Neural progenitor cell (in vitro differentiated cells): ENCODE measurements at regions not wholly inside any gene's neighbourhood (a gene's known extent, or its start where the extent isn't known, plus 50 kb on each side); places are given as distances from the start of the nearest gene placed in this dataset.

Source experiments
- DNase-seq: peaks from one replicate; pipeline ENCODE4 v3.0.0-alpha.2; 2016; ENCODE audit warnings: low spot score
- H2AFZ ChIP-seq: fragments of 200-600 bp; sonication (generic); replicated peaks from 2 replicates; pipeline ENCODE4 v1.6.1; 2016; ENCODE audit warnings: antibody characterized with exemption
- H3F3A ChIP-seq: fragments of 200-600 bp; sonication (generic); 2 replicates; pipeline ENCODE4 v1.6.1; 2016; ENCODE audit warnings: antibody characterized with exemption, low read depth
- H3K27ac ChIP-seq: fragments of 200-600 bp; sonication (generic); 2 replicates; pipeline ENCODE4 v1.5.1; 2016; ENCODE audit warnings: mild to moderate bottlenecking
- H3K27me3 ChIP-seq: fragments of 200-600 bp; sonication (generic); 2 replicates; pipeline ENCODE4 v1.6.1; 2016; ENCODE audit warnings: mild to moderate bottlenecking, moderate library complexity
- H3K36me3 ChIP-seq: fragments of 200-600 bp; sonication (generic); 2 replicates; pipeline ENCODE4 v1.5.1; 2016
- H3K4me1 ChIP-seq: fragments of 200-600 bp; sonication (generic); 2 replicates; pipeline ENCODE4 v1.6.1; 2016; ENCODE audit warnings: mixed run types
- H3K4me2 ChIP-seq: fragments of 200-600 bp; sonication (generic); 2 replicates; pipeline ENCODE4 v1.6.1; 2016
- H3K4me3 ChIP-seq: fragments of 200-600 bp; sonication (generic); 2 replicates; pipeline ENCODE4 v1.5.1; 2016
- H3K79me2 ChIP-seq: fragments of 200-600 bp; sonication (generic); 2 replicates; pipeline ENCODE4 v1.6.1; 2016; ENCODE audit warnings: low read depth
- H3K9ac ChIP-seq: fragments of 200-600 bp; sonication (generic); 2 replicates; pipeline ENCODE4 v1.6.1; 2016
- H3K9me3 ChIP-seq: fragments of 200-600 bp; sonication (generic); 2 replicates; pipeline ENCODE4 v1.5.1; 2016; ENCODE audit warnings: low read depth
- H4K20me1 ChIP-seq: fragments of 200-600 bp; sonication (generic); 2 replicates; pipeline ENCODE4 v1.6.1; 2016; ENCODE audit warnings: low read depth
- H3K27ac Mint-ChIP-seq: 3 replicates; pipeline ENCODE4 v1.8.0; 2021; ENCODE audit warnings: mixed read lengths
- H3K27me3 Mint-ChIP-seq: 2 replicates; pipeline ENCODE4 v1.8.0; 2022; ENCODE audit warnings: low read depth, mild to moderate bottlenecking, inconsistent platforms, moderate library complexity, mixed read lengths; ENCODE audit not compliant: insufficient read depth
- H3K36me3 Mint-ChIP-seq: 3 replicates; pipeline ENCODE4 v1.8.0; 2021; ENCODE audit warnings: mixed read lengths
- H3K4me1 Mint-ChIP-seq: 3 replicates; pipeline ENCODE4 v1.8.0; 2021; ENCODE audit warnings: mixed read lengths
- H3K4me3 Mint-ChIP-seq: 3 replicates; pipeline ENCODE4 v1.8.0; 2021; ENCODE audit warnings: mild to moderate bottlenecking, moderate library complexity, mixed read lengths
- H3K9me3 Mint-ChIP-seq: 3 replicates; pipeline ENCODE4 v1.8.0; 2020; ENCODE audit warnings: mixed read lengths
- EZH2 ChIP-seq: fragments of 200-600 bp; sonication (generic); IDR thresholded peaks from 2 replicates; pipeline ENCODE4 v1.6.1; 2017; ENCODE audit warnings: antibody characterized with exemption, mild to moderate bottlenecking, moderate library complexity
- EZH2phosphoT487 ChIP-seq: fragments of 200-600 bp; sonication (generic); IDR thresholded peaks from 2 replicates; pipeline ENCODE4 v1.6.1; 2017; ENCODE audit warnings: antibody characterized with exemption
- TF ChIP-seq, protein P1 (sequence below): fragments of 200-600 bp; sonication (generic); IDR thresholded peaks from 2 replicates; pipeline ENCODE4 v1.5.1; 2017; ENCODE audit warnings: antibody characterized with exemption, mild to moderate bottlenecking

DNA sequence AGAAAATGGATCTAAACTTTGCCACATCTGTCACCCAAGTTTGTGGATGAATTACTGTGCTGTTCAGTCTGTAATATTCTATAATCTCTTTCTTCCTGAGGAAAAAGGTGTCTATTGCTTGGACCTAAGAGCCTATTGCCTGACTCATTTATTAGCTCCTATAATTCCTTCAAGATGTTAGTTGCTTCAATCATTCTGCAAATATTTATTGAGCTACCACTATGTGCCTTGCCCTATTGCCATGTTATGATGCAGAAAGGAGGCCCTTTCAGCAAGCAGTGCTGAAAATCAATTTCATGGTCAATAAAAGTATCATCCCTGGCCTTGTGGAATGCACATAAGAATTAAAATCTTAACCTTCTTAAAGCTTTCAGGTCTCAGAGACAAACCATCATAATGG is 113.6 kb downstream of the CCER1 start:
- H3K4me3 ChIP-seq = no peak overlapping the region
- Mint-ChIP-seq H3K9me3 (no peaks in the 10 kb centered on the region), H3K4me1 (peaks cover 3% of the 10 kb centered on the region), H3K36me3 (no peaks in the 10 kb centered on the region), H3K27ac (no peak overlapping the region), H3K4me3 (no peak overlapping the region), H3K27me3 (no peaks in the 10 kb centered on the region)
- no peaks in the 10 kb centered on the region for H3F3A ChIP-seq
- H4K20me1 ChIP-seq = no peaks in the 10 kb centered on the region
- no peaks in the 10 kb centered on the region for H3K27me3 ChIP-seq
- H3K4me1 ChIP-seq = no peaks in the 10 kb centered on the region
- no peak for DNase-seq
- H3K4me2 ChIP-seq = no peak overlapping the region
- TF ChIP-seq EZH2phosphoT487 (no peak), EZH2 (no peak)
- TF ChIP-seq, protein P1, sequence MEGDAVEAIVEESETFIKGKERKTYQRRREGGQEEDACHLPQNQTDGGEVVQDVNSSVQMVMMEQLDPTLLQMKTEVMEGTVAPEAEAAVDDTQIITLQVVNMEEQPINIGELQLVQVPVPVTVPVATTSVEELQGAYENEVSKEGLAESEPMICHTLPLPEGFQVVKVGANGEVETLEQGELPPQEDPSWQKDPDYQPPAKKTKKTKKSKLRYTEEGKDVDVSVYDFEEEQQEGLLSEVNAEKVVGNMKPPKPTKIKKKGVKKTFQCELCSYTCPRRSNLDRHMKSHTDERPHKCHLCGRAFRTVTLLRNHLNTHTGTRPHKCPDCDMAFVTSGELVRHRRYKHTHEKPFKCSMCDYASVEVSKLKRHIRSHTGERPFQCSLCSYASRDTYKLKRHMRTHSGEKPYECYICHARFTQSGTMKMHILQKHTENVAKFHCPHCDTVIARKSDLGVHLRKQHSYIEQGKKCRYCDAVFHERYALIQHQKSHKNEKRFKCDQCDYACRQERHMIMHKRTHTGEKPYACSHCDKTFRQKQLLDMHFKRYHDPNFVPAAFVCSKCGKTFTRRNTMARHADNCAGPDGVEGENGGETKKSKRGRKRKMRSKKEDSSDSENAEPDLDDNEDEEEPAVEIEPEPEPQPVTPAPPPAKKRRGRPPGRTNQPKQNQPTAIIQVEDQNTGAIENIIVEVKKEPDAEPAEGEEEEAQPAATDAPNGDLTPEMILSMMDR = no peak
- H2AFZ ChIP-seq = no peak overlapping the region
- H3K27ac ChIP-seq = no peak overlapping the region
- H3K9me3 ChIP-seq = no peaks in the 10 kb centered on the region
- no peaks in the 10 kb centered on the region for H3K79me2 ChIP-seq
- H3K36me3 ChIP-seq = no peaks in the 10 kb centered on the region
- H3K9ac ChIP-seq = no peak overlapping the region

DNA sequence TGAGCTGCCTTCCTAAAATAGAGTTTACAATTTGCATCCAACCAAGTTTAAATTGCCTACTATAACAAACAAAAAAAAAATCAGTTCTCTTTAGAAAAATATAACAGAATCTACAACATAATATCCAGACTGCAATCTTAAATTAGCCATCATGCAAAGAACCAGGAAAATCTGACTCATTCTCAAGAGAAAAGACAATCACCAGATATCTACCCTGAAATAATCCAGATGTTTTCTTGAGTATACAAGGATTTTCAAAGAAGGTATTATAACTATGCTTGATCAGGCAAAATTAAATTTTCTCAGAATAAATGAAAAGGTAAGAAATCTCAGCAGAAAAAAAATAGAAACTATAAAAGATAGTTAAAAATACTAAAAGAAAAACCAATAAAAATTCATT is 115.6 kb downstream of the CCER1 start:
- H3F3A ChIP-seq = no peaks in the 10 kb centered on the region
- no peak for DNase-seq
- H3K4me1 Mint-ChIP-seq = peaks cover 7% of the 10 kb centered on the region
- no peaks in the 10 kb centered on the region for H3K27me3 ChIP-seq
- H3K4me3 Mint-ChIP-seq = no peak overlapping the region
- H3K4me2 ChIP-seq = no peak overlapping the region
- H4K20me1 ChIP-seq = no peaks in the 10 kb centered on the region
- no peaks in the 10 kb centered on the region for H3K9me3 Mint-ChIP-seq
- no peak overlapping the region for H3K9ac ChIP-seq
- no peaks in the 10 kb centered on the region for H3K27me3 Mint-ChIP-seq
- no peak overlapping the region for H2AFZ ChIP-seq
- no peaks in the 10 kb centered on the region for H3K79me2 ChIP-seq
- no peaks in the 10 kb centered on the region for H3K36me3 Mint-ChIP-seq
- H3K27ac ChIP-seq = no peak overlapping the region
- TF ChIP-seq EZH2 = no peak
- TF ChIP-seq EZH2phosphoT487 = no peak
- TF ChIP-seq, protein P1 = no peak
- H3K36me3 ChIP-seq = no peaks in the 10 kb centered on the region
- H3K27ac Mint-ChIP-seq = no peak overlapping the region
- no peak overlapping the region for H3K4me3 ChIP-seq
- no peaks in the 10 kb centered on the region for H3K9me3 ChIP-seq
- H3K4me1 ChIP-seq = no peaks in the 10 kb centered on the region

DNA sequence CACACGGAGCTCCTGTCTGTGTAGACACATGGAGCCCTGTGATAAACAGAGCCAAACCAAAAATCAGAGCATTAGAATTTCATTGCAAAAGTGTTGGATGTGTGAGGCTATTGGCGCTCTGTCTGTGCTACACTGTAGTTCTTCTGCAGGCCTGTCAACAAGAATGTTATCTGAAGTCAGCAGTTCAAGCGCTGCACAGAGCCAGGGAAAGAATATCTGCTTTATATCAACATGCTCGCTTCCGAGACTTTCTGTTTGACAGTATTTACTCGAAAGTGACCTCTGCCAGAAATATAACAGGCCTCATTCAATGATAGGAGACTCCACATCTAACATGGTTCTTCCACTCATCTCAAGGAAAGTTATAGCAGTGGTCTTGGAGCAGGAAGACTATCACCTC is 118.3 kb downstream of the CCER1 start:
- Histone ChIP-seq H3K9ac (no peak overlapping the region), H4K20me1 (no peaks in the 10 kb centered on the region), H3K4me2 (no peak overlapping the region), H2AFZ (peak overlapping the region; percentile 22), H3F3A (no peaks in the 10 kb centered on the region), H3K36me3 (no peaks in the 10 kb centered on the region), H3K27ac (no peak overlapping the region), H3K4me1 (no peaks in the 10 kb centered on the region), H3K9me3 (no peaks in the 10 kb centered on the region), H3K79me2 (no peaks in the 10 kb centered on the region), H3K27me3 (no peaks in the 10 kb centered on the region), H3K4me3 (no peak overlapping the region)
- H3K27ac Mint-ChIP-seq = no peak overlapping the region
- no peaks in the 10 kb centered on the region for H3K36me3 Mint-ChIP-seq
- no peak for TF ChIP-seq EZH2phosphoT487
- TF ChIP-seq, protein P1 = no peak
- no peak for TF ChIP-seq EZH2
- no peak for DNase-seq
- H3K4me3 Mint-ChIP-seq = no peak overlapping the region
- H3K27me3 Mint-ChIP-seq = no peaks in the 10 kb centered on the region
- H3K9me3 Mint-ChIP-seq = no peaks in the 10 kb centered on the region
- H3K4me1 Mint-ChIP-seq = peaks cover 17% of the 10 kb centered on the region

DNA sequence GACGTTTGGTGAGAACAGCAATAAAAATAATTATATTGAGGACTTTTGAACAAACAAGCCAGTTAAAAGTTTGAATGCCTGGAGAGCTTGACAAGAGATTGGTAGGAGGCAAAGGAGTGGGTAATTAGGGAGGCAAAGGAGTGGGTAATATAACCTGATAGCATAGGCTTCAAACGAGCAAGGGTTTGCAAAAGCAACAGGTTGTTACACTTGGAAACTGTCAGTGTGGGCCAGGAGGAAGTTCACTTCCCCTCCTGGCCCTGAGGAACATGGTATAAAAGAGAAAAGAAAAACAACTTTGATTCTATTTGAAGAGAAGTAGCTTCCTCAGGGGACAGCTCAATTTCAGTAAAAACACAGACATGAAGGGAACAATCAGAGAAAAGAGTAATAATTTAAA is 121.7 kb downstream of the CCER1 start:
- no peak for TF ChIP-seq EZH2
- no peak for TF ChIP-seq EZH2phosphoT487
- TF ChIP-seq, protein P1 = no peak
- no peak for DNase-seq
- no peak overlapping the region for H3K4me3 ChIP-seq

More for the DNA sequence above, 121.7 kb downstream of the CCER1 start:
- Histone ChIP-seq H3K36me3 (no peaks in the 10 kb centered on the region), H3K27ac (no peak overlapping the region), H3K27me3 (no peaks in the 10 kb centered on the region), H2AFZ (no peak overlapping the region), H3K79me2 (no peaks in the 10 kb centered on the region), H3K9me3 (no peaks in the 10 kb centered on the region), H3K4me1 (no peaks in the 10 kb centered on the region), H3F3A (no peaks in the 10 kb centered on the region), H3K4me2 (no peak overlapping the region), H4K20me1 (no peaks in the 10 kb centered on the region), H3K9ac (no peak overlapping the region)
- Mint-ChIP-seq H3K9me3 (no peaks in the 10 kb centered on the region), H3K27ac (no peak overlapping the region), H3K4me3 (no peak overlapping the region), H3K27me3 (no peaks in the 10 kb centered on the region), H3K36me3 (no peaks in the 10 kb centered on the region), H3K4me1 (peaks cover 30% of the 10 kb centered on the region)
